Ishikawa (cell line): ENCODE measurements at regions not wholly inside any gene's neighbourhood (a gene's known extent, or its start where the extent isn't known, plus 50 kb on each side); places are given as distances from the start of the nearest gene placed in this dataset.

Experiments
- CEBPB ChIP-seq: IDR thresholded peaks from 2 replicates; pipeline ENCODE4 v1.6.1; 2012
- CREB1 ChIP-seq: IDR thresholded peaks from 2 replicates; pipeline ENCODE4 v1.6.1; 2012; ENCODE audit warnings: low read depth
- EGR1 ChIP-seq: IDR thresholded peaks from 2 replicates; pipeline ENCODE4 v1.6.1; 2012
- EP300 ChIP-seq: IDR thresholded peaks from 2 replicates; pipeline ENCODE4 v1.6.1; 2012; ENCODE audit warnings: borderline replicate concordance
- FOXM1 ChIP-seq: IDR thresholded peaks from 2 replicates; pipeline ENCODE4 v1.6.1; 2012; ENCODE audit warnings: low read depth, borderline replicate concordance
- MAX ChIP-seq: IDR thresholded peaks from 2 replicates; pipeline ENCODE4 v1.6.1; 2012
- NFIC ChIP-seq: IDR thresholded peaks from 2 replicates; pipeline ENCODE4 v1.6.1; 2012
- RAD21 ChIP-seq: IDR thresholded peaks from 2 replicates; pipeline ENCODE4 v1.6.1; 2012; ENCODE audit warnings: low read depth
- REST ChIP-seq: IDR thresholded peaks from 2 replicates; pipeline ENCODE4 v1.6.1; 2012; ENCODE audit warnings: low read depth, mild to moderate bottlenecking
- TAF1 ChIP-seq: IDR thresholded peaks from 2 replicates; pipeline ENCODE4 v1.6.1; 2012; ENCODE audit warnings: low read depth, mild to moderate bottlenecking
- TCF12 ChIP-seq: IDR thresholded peaks from 2 replicates; pipeline ENCODE4 v1.6.1; 2012; ENCODE audit warnings: low read depth
- TEAD4 ChIP-seq: IDR thresholded peaks from 2 replicates; pipeline ENCODE4 v1.6.1; 2012
- USF1 ChIP-seq: IDR thresholded peaks from 2 replicates; pipeline ENCODE4 v1.6.1; 2012
- YY1 ChIP-seq: IDR thresholded peaks from 2 replicates; pipeline ENCODE4 v1.6.1; 2012; ENCODE audit warnings: low read depth
- ZBTB7A ChIP-seq: IDR thresholded peaks from 2 replicates; pipeline ENCODE4 v1.6.1; 2012; ENCODE audit warnings: low read depth

GRCh38 chr12:17342381-17342961, 736.5 kb upstream of the LMO3 start:
- TF ChIP-seq NFIC (no peak), MAX (0 out of 2 replicates have a peak, but pooled peaks have one; percentile 14), RAD21 (no peak), TEAD4 (0 out of 2 replicates have a peak, but pooled peaks have one; percentile 14), EGR1 (no peak), REST (no peak), CEBPB (no peak), TAF1 (no peak), EP300 (no peak), TCF12 (no peak), ZBTB7A (no peak), CREB1 (no peak), USF1 (no peak), YY1 (no peak), FOXM1 (no peak)

GRCh38 chr12:17335487-17335886, 729.5 kb upstream of the LMO3 start:
- TF ChIP-seq TAF1 (no peak), EGR1 (no peak)

- TF ChIP-seq EGR1 (no peak), YY1 (no peak), REST (no peak), FOXM1 (no peak), RAD21 (no peak)
Measured at GRCh38 chr12:17334784-17335183, 728.8 kb upstream of the LMO3 start.

- TF ChIP-seq EP300 (peak; percentile 18; the same call in 1 of the 2 replicates), RAD21 (no peak)
Measured at GRCh38 chr12:17333287-17333686, 727.3 kb upstream of the LMO3 start.

- no peak for TF ChIP-seq USF1
- TF ChIP-seq REST, result no peak
- TF ChIP-seq ZBTB7A, result no peak
- TF ChIP-seq CREB1, result no peak
- no peak for TF ChIP-seq EGR1
- no peak for TF ChIP-seq EP300
- TF ChIP-seq NFIC, result no peak
- no peak for TF ChIP-seq FOXM1
- TF ChIP-seq TAF1, result no peak
- no peak for TF ChIP-seq MAX
- TF ChIP-seq YY1, result no peak
- no peak for TF ChIP-seq RAD21
Measured at GRCh38 chr12:17326649-17327048, 720.7 kb upstream of the LMO3 start.
